GM18520 (cell line): ENCODE measurements at regions not wholly inside any gene's neighbourhood (a gene's known extent, or its start where the extent isn't known, plus 50 kb on each side); places are given as distances from the start of the nearest gene placed in this dataset.

Experiments used
- ATAC-seq: cut with Tn5 transposase; IDR thresholded peaks from one replicate; pipeline ENCODE4 v1.9.1; 2021; ENCODE audit not compliant: unreplicated experiment

DNA sequence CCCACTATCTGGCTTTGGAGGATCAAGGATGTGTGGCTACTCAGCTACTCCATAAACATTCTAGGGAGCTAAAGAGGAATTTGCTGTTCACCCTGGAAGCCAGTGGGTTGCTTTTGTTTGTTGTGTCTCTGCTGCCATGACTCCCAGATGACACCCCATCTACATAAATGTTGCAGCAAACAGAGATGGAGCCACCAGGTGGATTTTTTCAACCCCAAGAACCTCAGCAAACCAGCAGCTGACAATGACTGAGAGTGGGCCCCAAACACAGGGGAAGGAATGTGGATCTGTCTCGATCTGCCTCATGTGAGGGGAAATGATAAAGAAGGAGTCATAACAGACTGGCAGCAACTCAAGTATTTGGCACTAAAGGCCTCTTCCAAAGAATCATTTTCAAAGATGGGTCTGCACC is 132.7 kb upstream of the TNC start:
- ATAC-seq, result no peak

- ATAC-seq, result no peak
Observed at GRCh38 chr9:115254287-115255180, 136.6 kb upstream of the TNC start.

DNA sequence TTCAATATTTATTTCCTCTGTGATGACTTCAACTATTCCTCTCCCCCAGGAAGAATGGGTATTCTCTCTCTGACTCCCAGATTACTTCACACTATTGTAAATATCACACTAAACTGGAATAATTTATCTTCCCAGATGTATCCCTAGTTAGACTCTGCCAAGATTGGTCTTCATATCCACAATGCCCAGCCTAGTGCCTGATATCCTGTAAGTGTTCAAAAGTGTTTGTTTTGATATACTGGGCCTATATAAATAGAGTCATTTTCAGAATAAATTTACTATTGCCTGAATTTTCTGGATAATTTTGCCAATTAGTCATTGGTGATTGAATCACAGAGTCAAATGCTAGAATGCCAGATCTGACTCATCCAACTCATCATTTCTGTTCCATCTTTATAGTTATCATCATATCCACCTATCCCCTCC is 143.7 kb upstream of the TNC start:
- ATAC-seq, result no peak

DNA sequence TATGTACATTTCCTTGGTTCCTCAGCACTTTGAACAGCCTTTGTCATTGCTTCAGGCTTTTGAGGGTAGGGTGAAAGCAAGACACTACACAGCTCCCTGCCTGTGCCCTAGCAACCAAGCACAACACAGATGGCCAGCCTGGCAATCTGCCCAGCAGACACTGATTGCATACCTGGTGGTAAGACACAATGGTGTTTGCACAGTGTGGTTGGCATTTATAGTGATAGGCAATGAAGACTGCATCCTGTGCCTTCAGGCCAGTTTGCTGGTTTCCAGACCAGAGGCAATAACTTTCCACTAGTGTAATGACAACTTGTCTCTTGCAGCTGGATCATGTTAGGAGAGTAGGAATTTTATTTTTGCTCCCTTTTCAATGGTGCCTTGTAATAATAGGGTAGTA is 144.5 kb upstream of the TNC start:
- no peak for ATAC-seq

GRCh38 chr9:115262952-115263351 is 145.0 kb upstream of the TNC start:
- no peak for ATAC-seq

DNA sequence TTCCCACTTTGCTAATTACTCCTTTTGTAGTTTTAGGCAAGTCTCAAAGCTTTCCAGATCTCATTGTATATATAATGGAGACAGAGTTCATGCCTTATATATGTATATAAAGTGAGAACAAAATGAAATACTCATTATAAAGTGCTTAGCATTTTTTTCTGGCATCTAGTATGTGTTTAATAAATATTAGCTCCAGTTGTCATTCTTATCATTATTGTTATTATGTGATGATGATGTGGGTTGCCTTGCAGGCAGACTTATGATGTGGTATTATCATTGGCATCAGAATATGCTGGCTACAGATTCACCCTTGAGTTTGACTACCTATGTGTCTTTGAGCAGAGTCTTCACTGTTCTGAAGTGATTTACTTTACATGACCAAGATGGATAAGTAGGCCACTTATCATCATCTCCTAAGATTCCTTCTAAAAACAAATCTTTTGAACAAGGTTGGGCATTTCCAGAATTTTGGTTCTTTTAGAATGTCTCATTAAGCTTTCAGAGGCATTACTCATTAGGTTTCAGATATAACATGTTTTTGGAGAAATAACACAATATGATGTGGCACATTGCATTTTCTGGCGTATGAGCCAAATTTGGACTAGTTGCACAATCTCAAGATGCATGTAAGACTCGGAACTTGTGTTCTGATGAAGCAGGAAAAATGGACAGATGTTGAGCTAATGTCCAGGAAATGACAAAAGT is 145.6 kb upstream of the TNC start:
- ATAC-seq, result no peak

DNA sequence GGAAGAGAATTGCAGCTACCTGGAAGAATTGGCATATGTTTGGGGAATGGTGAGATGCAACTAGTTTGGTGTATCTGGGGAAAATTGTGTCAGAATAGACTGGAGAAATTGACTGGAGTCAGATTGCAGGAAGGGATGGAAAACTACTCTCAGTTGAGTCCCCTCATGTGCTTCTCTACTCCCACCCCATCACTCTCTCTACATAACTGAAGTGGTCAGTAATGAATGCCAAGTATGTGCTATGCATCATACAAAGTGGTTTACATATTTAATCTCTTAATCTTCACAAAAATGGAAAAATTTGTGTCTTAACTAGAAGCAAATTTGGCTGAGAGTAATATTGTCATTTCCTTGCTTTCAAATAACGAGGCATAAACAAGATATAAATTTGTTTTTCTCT is 146.4 kb upstream of the TNC start:
- ATAC-seq, result no peak

GRCh38 chr9:115267790-115268189 is 149.8 kb upstream of the TNC start:
- no peak for ATAC-seq

- no peak for ATAC-seq
Observed at GRCh38 chr9:115275753-115276152, 157.8 kb upstream of the TNC start.

DNA sequence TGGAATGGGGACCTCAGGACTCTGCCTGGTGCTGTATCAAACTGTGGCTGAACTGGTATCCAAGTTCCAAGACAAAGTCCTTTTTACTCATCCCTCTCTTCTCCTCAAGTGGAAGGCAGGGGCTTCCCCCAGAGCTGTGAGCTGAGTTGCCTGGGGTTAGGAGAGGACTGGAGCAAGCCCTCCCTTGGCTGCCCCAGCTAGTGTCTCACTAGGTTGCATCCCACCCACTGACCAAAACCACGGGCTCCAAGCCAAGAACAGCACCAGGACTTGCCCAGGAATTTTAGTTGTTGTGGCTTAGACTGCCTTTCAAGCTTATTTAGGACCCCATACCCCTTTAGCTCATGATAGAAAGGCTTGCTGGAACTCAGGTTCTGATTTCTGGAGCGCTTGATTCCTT is 158.7 kb upstream of the TNC start:
- ATAC-seq, result no peak

DNA sequence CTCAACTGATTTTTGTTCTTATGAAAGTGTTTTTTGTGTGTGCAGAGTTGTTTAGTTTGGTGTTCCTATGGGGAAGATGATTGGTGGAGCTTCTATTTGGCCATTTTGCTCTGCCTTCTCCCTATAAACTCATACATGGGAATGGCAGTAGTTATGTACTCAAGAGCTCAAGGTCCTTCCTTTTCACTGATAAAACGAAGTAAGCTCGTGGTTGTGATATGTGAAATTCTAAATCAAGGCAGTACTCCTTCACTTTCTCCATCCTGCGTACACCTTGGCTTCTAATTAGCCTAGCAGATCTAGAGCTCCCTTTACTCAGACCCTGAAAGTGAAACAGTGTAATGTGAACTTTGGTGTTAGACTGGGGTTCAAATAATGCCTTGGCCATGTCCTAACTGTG is 159.3 kb upstream of the TNC start:
- ATAC-seq, result no peak

DNA sequence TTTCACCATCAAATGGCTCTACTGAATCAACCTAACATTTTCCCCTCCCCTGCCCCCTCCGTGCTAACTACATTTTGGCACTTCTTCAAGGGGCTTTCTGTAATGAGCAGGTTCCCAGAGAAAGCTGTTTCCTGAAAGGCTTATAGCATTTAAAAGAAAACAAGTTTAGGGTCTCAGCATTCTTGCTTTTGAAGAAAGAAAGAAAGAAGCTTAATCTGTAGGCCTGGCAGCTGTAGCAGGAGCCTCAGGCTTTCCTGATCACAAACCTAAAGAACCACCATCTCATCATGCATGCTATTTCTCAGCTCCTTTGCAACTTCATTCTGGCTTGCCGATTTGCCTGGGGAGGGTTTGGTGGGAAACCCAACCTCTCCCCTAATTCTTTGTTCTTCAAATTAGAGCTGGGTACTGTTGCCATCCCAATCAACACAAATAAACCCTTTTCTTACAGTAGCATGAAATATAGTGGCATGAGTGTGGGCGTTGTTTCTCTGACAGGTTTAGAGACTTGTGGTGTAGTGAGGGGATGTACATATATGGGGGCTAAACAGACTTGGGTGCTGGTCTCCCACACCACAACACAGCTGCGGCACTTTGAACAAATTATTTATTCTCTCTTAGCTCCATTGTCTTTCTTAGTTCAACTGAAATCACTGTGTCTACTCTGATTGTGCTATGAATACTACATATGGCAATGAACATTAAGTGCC is 160.5 kb upstream of the TNC start:
- no peak for ATAC-seq

DNA sequence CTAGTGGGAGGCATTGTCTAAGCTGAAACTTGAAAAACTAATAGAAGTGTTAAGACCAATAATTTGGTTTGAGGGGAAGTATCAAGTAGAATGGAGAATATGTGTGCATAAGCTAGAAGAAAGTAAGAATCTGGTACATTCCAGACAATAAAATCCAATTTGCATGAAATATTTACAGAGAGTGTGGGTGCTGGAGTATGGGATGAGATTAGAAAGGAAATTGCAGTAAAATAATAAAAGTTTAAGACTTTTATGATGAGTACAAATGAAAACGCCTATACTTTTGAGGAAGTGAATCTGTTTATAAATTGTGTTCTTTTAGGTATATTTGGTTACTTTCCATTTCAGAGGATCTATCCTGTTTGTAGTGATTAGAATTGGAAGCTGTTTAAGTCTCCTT is 165.4 kb upstream of the TNC start:
- ATAC-seq, result no peak

DNA sequence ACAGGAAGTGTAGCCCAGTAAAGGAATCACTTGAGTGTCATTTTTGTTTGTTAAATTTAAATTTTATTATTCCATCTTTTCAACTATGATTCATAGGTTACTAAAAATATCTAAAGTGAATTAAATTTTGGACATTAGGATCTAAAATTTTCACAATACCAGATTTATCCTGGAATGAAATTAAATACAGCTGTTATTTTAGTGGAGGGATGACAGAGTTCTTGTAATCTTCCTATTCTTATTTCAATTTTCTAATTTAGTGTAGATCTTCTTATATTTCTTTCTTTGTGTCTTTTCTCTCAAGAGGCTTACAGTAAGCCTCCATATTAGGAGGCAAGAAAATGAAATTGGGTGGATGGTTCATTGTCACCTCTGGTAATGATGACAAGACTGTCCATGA is 167.9 kb upstream of the TNC start:
- ATAC-seq, result no peak

DNA sequence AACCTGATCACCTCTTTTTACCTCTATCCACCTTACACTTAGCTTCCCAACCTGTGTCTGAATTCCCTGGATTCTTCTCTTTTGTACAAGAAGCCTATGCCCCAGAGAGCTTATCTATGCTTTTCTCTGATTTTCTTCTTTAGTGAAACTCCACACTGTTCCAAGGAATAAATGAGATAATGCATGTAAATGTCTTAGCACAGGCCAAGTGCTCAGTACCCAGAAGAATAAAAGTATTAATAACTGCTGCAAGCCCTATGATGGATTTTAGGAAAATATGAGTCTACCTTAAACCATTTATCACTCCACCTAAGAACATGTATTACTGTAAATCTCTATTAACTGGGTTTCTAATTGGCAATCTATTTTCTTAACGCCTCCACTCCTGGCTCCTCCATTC is 168.5 kb upstream of the TNC start:
- ATAC-seq, result no peak

- no peak for ATAC-seq
Observed at GRCh38 chr9:115289757-115290208, 171.8 kb upstream of the TNC start.

- no peak for ATAC-seq
Observed at GRCh38 chr9:115291841-115292240, 173.9 kb upstream of the TNC start.

DNA sequence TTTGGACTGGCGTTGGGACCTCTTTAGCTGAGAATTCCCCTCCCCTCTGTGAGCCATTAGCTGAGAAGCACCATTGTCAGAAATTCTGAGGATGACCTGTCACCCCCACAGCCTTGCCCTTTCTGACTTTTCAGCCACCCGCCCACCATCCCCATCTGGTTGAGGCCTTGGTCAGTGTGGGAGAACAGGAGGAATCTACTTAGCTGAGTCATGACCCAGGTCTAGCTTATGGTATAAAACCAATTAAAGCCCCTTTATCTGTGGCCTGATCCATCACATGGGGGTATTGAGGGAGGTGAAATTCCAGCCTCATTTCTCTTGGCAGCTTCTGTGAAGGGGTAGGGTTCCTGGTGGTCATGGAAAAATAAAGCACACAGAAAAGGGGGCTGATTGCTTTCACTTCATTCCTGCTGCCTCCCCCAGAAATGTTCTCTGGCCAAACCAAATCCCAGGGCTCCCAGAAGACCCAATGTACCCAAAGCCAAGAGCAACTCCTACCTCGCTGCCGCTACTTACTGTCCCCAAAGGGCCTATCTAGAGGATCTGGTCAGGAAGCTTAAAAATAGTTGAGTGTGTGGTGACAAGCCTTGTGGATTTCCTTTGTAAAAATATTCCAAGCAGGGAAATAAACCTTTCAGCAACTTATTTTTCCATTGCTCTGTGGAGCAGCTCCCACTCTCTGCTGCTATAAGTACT is 174.8 kb upstream of the TNC start:
- no peak for ATAC-seq

GRCh38 chr9:115295734-115296133 is 177.8 kb upstream of the TNC start:
- no peak for ATAC-seq

DNA sequence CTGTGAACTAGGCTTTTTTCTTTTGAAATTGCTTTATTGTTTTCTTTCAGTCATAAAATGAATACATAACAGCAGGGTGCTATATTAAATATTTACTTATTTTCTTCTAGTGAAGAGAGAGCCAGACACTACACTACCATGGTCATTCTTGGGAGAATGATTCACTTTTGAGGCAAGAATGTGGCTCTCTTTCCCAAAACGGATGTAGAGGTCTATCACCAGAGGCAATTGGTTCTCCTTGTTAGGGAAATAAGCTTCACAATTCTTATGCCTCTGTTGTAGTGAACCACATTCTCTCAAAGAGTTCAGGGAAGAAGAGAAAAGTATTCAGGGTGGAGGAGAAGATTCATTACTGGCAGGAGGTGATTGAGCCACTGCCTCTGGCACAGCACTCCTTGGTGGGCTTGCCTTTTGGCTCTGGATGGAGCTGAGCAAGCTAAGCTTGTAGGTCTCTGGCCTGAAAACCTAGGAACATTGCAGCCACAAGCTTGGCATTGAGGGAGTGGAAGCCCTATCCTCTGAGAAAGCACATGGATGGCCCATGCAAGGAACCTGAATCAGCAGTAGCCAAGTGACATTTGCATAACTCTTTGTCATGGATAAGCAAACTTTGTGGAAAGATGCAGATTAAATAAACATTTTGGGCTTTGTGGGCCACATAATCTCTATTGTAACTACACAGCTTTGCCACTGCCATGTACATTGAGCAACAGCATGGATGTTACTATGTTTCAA is 179.0 kb upstream of the TNC start:
- ATAC-seq, result no peak
